ENCODE measurements at regions not wholly inside any gene's neighbourhood (a gene's known extent, or its start where the extent isn't known, plus 50 kb on each side); places are given as distances from the start of the nearest gene placed in this dataset.

DNA sequence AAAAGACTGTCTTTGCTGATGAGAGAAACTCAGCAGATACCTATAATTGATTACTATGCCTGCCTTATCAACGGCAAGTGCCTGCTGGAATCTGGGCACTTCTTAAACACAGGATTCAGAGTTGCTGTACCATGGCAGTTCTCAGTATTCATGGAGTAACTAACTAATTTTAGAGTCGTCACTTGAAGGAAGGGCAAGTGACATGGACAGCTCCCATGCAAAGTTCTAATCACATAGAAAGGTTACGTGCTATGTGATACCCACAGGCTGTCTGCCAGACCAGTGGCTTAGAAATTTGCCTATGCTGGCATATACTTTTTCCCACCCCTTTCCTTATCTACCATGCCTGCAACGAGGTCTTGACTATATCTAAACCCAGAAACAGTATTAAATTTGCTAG lies 931.1 kb upstream of the TENM3 start:
- POLR2A ChIA-PET: no interaction called here

DNA sequence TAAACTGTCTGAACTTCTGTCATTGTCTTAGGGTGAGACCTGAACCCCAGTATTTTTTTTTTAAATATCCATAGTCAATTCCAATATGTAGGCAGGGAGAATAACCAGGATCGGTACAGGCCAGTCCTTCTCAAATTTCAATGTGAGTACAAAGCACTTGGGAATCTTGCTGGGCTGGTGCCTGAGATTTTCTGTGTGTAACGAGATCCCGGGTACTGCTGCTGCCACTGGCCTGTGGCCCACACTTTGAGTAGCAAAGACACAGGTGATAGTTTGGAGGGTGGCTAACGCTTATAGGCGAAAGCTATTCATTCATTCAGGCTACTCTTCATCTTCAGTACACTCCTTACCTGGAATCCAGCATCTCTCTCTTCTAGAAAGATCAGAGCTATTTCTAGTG lies 923.6 kb upstream of the TENM3 start:
- Histone ChIP-seq H3K9me3 (no peaks in the 10 kb centered on the region), H3K4me1 (no peaks in the 10 kb centered on the region), H3K36me3 (ENCODE audit: control insufficient read depth, insufficient read depth, low read length) (no peaks in the 10 kb centered on the region), H3K27me3 (replicated peaks; ENCODE audit: control insufficient read depth, insufficient read depth, low read length) (no peaks in the 10 kb centered on the region), H3K4me3 (ENCODE audit: low read depth, low read length) (no peak overlapping the region)
- Mint-ChIP-seq H3K4me1 (ENCODE audit: low read depth, unreplicated experiment) (no peaks in the 10 kb centered on the region), H3K4me3 (ENCODE audit: unreplicated experiment) (no peak overlapping the region), H3K27ac (ENCODE audit: unreplicated experiment) (no peak overlapping the region), H3K36me3 (ENCODE audit: insufficient read depth, unreplicated experiment) (no peaks in the 10 kb centered on the region), H3K27me3 (ENCODE audit: insufficient read depth, unreplicated experiment) (no peaks in the 10 kb centered on the region), H3K9me3 (ENCODE audit: unreplicated experiment) (no peaks in the 10 kb centered on the region)
- TF ChIP-seq CTCF (IDR thresholded peaks at IDR 0.05; ENCODE audit: insufficient read depth in 1 of 2, low read depth in 1 of 2, low read length in 1 of 2, severe bottlenecking in 1 of 2, unreplicated experiment in 1 of 2): no peak
- no peak for DNase-seq
- intact Hi-C loops (cut with micrococcal nuclease; ENCODE audit: unreplicated experiment): no loop called here
- no TSS peak for BruUV-seq (replicated peaks)
- POLR2A ChIA-PET: no interaction called here
- CTCF ChIA-PET: no interaction called here

More for the DNA sequence above, 931.1 kb upstream of the TENM3 start:
- Mint-ChIP-seq H3K27ac (ENCODE audit: unreplicated experiment) (no peak overlapping the region), H3K4me1 (ENCODE audit: low read depth, unreplicated experiment) (no peaks in the 10 kb centered on the region), H3K4me3 (ENCODE audit: unreplicated experiment) (no peak overlapping the region), H3K9me3 (ENCODE audit: unreplicated experiment) (no peaks in the 10 kb centered on the region), H3K36me3 (ENCODE audit: insufficient read depth, unreplicated experiment) (no peaks in the 10 kb centered on the region), H3K27me3 (ENCODE audit: insufficient read depth, unreplicated experiment) (peaks cover 3% of the 10 kb centered on the region)
- Histone ChIP-seq H3K4me1 (no peaks in the 10 kb centered on the region), H3K9me3 (no peaks in the 10 kb centered on the region), H3K4me3 (ENCODE audit: low read depth, low read length) (no peak overlapping the region), H3K27me3 (replicated peaks; ENCODE audit: control insufficient read depth, insufficient read depth, low read length) (no peaks in the 10 kb centered on the region), H3K36me3 (ENCODE audit: control insufficient read depth, insufficient read depth, low read length) (no peaks in the 10 kb centered on the region)
- TF ChIP-seq CTCF (IDR thresholded peaks at IDR 0.05; ENCODE audit: insufficient read depth in 1 of 2, low read depth in 1 of 2, low read length in 1 of 2, severe bottlenecking in 1 of 2, unreplicated experiment in 1 of 2): no peak
- BruUV-seq (replicated peaks): no TSS peak
- intact Hi-C loops (cut with micrococcal nuclease; ENCODE audit: unreplicated experiment): no loop called here
- DNase-seq: no peak
- CTCF ChIA-PET: no interaction called here

DNA sequence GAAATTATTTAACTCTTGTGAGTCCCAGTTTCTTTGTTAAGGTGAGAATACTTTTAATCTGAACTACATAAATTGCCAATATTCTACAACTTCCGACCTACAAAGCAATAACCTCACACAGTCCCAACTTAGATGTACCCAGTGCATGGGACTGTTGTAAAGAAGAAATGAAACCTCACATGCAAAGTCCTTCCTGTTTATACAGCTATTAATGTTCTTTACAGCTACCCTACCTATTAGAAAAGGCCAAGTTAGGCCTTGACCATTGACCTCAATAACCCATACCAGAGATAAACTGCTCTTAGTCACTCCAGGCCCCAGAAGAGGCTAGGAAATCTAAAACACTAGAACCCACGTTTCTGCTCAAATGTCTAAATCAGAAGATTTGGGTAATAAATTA lies 920.1 kb upstream of the TENM3 start:
- Mint-ChIP-seq H3K36me3 (ENCODE audit: insufficient read depth, unreplicated experiment) (no peaks in the 10 kb centered on the region), H3K4me3 (ENCODE audit: unreplicated experiment) (no peak overlapping the region), H3K4me1 (ENCODE audit: low read depth, unreplicated experiment) (no peaks in the 10 kb centered on the region), H3K27me3 (ENCODE audit: insufficient read depth, unreplicated experiment) (peaks cover 3% of the 10 kb centered on the region), H3K9me3 (ENCODE audit: unreplicated experiment) (no peaks in the 10 kb centered on the region), H3K27ac (ENCODE audit: unreplicated experiment) (no peak overlapping the region)
- H3K27me3 ChIP-seq (replicated peaks; ENCODE audit: control insufficient read depth, insufficient read depth, low read length): no peaks in the 10 kb centered on the region
- no peaks in the 10 kb centered on the region for H3K4me1 ChIP-seq
- ChIA-PET CTCF (no interaction called here), POLR2A (no interaction called here)
- no peak overlapping the region for H3K4me3 ChIP-seq (ENCODE audit: low read depth, low read length)
- no peak for DNase-seq
- intact Hi-C loops (cut with micrococcal nuclease; ENCODE audit: unreplicated experiment): no loop called here
- no peaks in the 10 kb centered on the region for H3K36me3 ChIP-seq (ENCODE audit: control insufficient read depth, insufficient read depth, low read length)
- BruUV-seq (replicated peaks): no TSS peak
- H3K9me3 ChIP-seq: no peaks in the 10 kb centered on the region
- no peak for TF ChIP-seq CTCF (IDR thresholded peaks at IDR 0.05; ENCODE audit: insufficient read depth in 1 of 2, low read depth in 1 of 2, low read length in 1 of 2, severe bottlenecking in 1 of 2, unreplicated experiment in 1 of 2)

Measured in Caco-2 (cell line).